ENCODE measurements at regions not wholly inside any gene's neighbourhood (a gene's known extent, or its start where the extent isn't known, plus 50 kb on each side); places are given as distances from the start of the nearest gene placed in this dataset.

DNA sequence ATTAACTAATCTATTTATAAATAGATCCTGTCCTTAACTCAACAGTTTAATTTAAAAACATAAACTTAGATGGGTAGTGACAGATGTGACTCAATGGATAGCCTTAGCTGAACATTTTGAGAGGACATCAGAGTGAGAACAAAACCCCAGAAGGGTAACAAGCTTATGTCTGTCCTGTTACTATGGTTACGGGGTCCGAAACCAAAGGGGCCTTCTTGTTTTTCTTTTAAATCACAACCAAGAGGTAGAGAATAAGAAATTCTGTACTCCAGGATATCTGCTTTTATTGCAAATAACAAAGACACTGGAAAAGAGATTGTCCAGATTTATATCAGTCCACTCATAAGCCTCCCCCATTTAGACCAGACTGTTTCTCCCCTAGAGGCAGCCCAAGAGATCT lies 612.1 kb downstream of the MTRR start:
- no peak for TF ChIP-seq CTCF (IDR thresholded peaks at IDR 0.05; ENCODE audit: low read depth, low read length)
- TF ChIP-seq POLR2A (IDR thresholded peaks at IDR 0.05; ENCODE audit: extremely low read depth, insufficient read length) = no peak
- TF ChIP-seq MAX (IDR thresholded peaks at IDR 0.05; ENCODE audit: low read depth, low read length) = no peak
- no peak for TF ChIP-seq MYC (IDR thresholded peaks at IDR 0.05; ENCODE audit: low read depth, low read length)
